Adrenal gland (tissue), 9 donors: ENCODE measurements at regions not wholly inside any gene's neighbourhood (a gene's known extent, or its start where the extent isn't known, plus 50 kb on each side); places are given as distances from the start of the nearest gene placed in this dataset.

ENCODE experiments used
- DNase-seq, 7 donors: peaks; one replicate each; pipeline ENCODE4 v3.0.0-alpha.2; 2019 to 2020
- H3K27ac ChIP-seq, 5 donors: fragments of 200-600 bp; sonication (generic) in 4 of 5; 1 replicate in 3 of 5; 2 replicates in 2 of 5; pipeline versions ENCODE4 v1.5.1 to v1.8.0; 2016 to 2020; ENCODE audit warnings: mild to moderate bottlenecking in 1 of 5
- H3K27me3 ChIP-seq: fragments of 200-600 bp; 2 replicates; pipeline ENCODE4 v1.8.0; 2021
- H3K36me3 ChIP-seq, 2 donors: fragments of 200-600 bp; replicated peaks in 1 of 2; 1 replicate in 1 of 2; 2 replicates in 1 of 2; pipeline versions ENCODE4 v1.5.1 to v1.8.0; 2018 to 2022
- H3K4me1 ChIP-seq, 2 donors: fragments of 200-600 bp; replicated peaks in 1 of 2; 1 replicate in 1 of 2; 2 replicates in 1 of 2; pipeline versions ENCODE4 v1.5.1 to v1.8.0; 2018 to 2021
- H3K4me3 ChIP-seq, 4 donors: fragments of 200-600 bp; sonication (generic) in 3 of 4; one replicate each; pipeline ENCODE4 v1.5.1; 2016 to 2018
- H3K9me3 ChIP-seq, 3 donors: fragments of 200-600 bp; sonication (generic) in 1 of 3; replicated peaks in 1 of 3; 1 replicate in 2 of 3; 2 replicates in 1 of 3; pipeline versions ENCODE4 v1.5.1 to v1.8.0; 2016 to 2021
- CTCF ChIP-seq, 6 experiments: fragments of 450-650 bp in 4 of 6; fragments of 200-600 bp in 2 of 6; sonication (generic) in 1 of 6; IDR thresholded peaks; 1 replicate in 5 of 6; 2 replicates in 1 of 6; pipeline versions ENCODE4 v1.5.1 to v1.8.0; 2016 to 2021; ENCODE audit warnings: antibody characterized with exemption in 6 of 6, mild to moderate bottlenecking in 2 of 6, moderate library complexity in 1 of 6
- POLR2A ChIP-seq, 2 donors: fragments of 450-650 bp; IDR thresholded peaks; one replicate each; pipeline ENCODE4 v1.6.1; 2017; ENCODE audit warnings: antibody characterized with exemption in 2 of 2, mild to moderate bottlenecking in 2 of 2, moderate library complexity in 1 of 2
- WGBS, 4 donors: extraction: QIAGEN DNeasy Blood & Tissue Kit in 2 of 4; methylation state at CpG; one replicate each; pipeline versions ENCODE4 v1.1.5 to v1.1.7; 2013 to 2017; 5-methylcytosine and 5-hydroxymethylcytosine counted together
- intact Hi-C, 2 donors: fragments of 100-400 bp; cut with DNase I; formaldehyde crosslinking; loops; one replicate each; pipeline versions ENCODE4 v1.14.1 to v1.15.0; 2022 to 2023
- donor health status: healthy with polysubstance abuse.
- donor health status: Bipolar disorder and iron deficiency.
- donor health status: DM: yes; HTN: yes; CAD: no.
- donor health status: DM: no; HTN: no; CAD: no.
- donor health status: DM: no; HTN: no; CAD: no.

DNA sequence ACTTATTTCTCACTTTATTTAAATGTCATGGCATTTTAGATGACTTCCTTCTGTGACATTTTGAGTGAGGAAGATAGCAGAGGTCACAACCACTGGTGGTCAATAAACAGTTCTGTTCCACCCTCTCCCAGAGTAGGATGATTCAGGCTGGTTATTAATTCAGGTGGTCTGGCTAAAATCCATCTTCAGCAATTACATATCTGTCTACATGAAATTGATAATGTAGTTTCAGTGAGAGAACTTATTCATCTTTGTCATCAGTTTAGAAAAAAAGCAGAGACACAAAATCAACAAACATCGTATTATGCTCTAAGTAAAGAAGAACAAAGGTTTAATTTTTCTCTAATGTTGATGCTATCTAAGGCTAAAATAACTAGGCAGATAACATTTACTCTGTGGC, 525.5 kb downstream of the TENT5A start:
- TF ChIP-seq CTCF (IDR thresholded peaks at IDR 0.05) (no peak), POLR2A (IDR thresholded peaks at IDR 0.05) (no peak)
- H3K27me3 ChIP-seq, result no peaks in the 10 kb centered on the region
- WGBS, 4 donors, result 59 to 79% (median 72%) methylated on average over 1 of the region's 1 CpG
- H3K4me3 ChIP-seq, result no peak overlapping the region
- H3K27ac ChIP-seq, result no peak overlapping the region
- no peaks in the 10 kb centered on the region for H3K36me3 ChIP-seq
- H3K9me3 ChIP-seq, result no peaks in the 10 kb centered on the region
- intact Hi-C loops, result no loop called here
- peaks cover 0 to 7% of the 10 kb centered on the region in 2 donors for H3K4me1 ChIP-seq
- no peak for DNase-seq

- H3K9me3 ChIP-seq, result no peaks in the 10 kb centered on the region
- no peaks in the 10 kb centered on the region for H3K27me3 ChIP-seq
- H3K27ac ChIP-seq, result no peak overlapping the region
- TF ChIP-seq POLR2A (IDR thresholded peaks at IDR 0.05), result no peak
- no peak for TF ChIP-seq CTCF (IDR thresholded peaks at IDR 0.05)
- DNase-seq, result no peak
- no peak overlapping the region for H3K4me3 ChIP-seq
- no peaks in the 10 kb centered on the region for H3K36me3 ChIP-seq
- intact Hi-C loops, result no loop called here
- WGBS, 4 donors, result 73 to 85% (median 76%) methylated on average over 3 of the region's 3 CpGs
- no peaks in the 10 kb centered on the region for H3K4me1 ChIP-seq
Measured at GRCh38 chr6:81216668-81217067, 535.8 kb downstream of the TENT5A start.

DNA sequence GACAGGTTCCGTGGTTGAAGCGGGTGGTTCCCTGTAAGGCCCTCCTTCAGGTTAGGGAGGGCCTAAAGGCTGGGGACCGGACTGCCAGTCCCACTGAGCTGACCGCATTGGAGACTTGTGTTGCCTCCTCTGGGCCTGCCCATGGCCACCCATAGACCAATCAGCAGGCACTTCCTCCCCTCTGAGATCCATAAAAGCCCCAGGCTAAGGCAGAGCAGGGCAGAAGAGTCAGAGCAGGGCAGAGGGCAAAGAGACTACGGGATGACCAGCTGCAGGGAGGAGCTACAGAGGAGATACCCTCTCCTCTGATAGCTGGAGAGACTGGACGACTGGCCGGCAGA, 537.4 kb downstream of the TENT5A start:
- intact Hi-C loops, result no loop called here
- Histone ChIP-seq H3K27ac (no peak overlapping the region), H3K4me1 (no peaks in the 10 kb centered on the region), H3K27me3 (no peaks in the 10 kb centered on the region), H3K4me3 (no peak overlapping the region), H3K36me3 (no peaks in the 10 kb centered on the region), H3K9me3 (no peaks in the 10 kb centered on the region)
- DNase-seq, result no peak
- 77 to 88% (median 81%) methylated on average over 4 to 7 of the region's 7 CpGs for WGBS, 4 donors
- TF ChIP-seq CTCF (IDR thresholded peaks at IDR 0.05) (no peak), POLR2A (IDR thresholded peaks at IDR 0.05) (no peak)

DNA sequence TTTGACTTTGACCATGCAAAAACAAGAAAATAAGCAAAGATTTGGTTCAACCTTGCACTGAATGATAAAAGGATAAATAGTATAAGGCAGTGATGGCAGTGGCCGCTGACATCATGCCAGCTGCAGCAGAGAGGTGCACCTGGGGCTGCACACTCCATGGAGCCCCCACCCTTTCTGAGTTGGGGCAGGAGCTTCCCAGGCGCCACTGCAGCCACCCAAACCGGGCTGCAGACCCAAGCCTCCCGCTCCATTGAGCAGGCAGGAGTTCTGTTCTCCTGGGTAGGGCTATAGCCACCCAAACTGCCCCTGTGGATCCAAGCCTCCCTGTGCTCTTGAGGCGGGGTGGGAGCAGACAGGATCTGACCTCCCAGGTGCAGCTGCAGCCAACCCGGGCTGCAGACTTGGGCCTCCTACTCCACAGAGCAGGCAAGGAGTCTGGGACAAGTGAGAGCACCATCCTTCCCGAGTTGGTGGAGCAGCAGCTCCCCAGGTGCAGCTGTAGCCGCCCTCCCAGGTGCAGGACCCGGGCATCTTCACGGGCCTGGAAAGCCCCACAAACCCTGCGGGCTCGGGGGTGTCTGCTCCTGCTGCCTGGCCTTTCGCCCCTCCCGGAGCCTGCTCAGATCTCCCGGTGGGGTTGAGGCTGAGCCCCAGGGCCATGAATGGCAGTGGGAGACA, 537.9 kb downstream of the TENT5A start:
- Histone ChIP-seq H3K9me3 (no peaks in the 10 kb centered on the region), H3K27me3 (no peaks in the 10 kb centered on the region), H3K36me3 (no peaks in the 10 kb centered on the region), H3K27ac (no peak overlapping the region), H3K4me3 (no peak overlapping the region), H3K4me1 (no peaks in the 10 kb centered on the region)
- intact Hi-C loops, result no loop called here
- DNase-seq, result no peak
- TF ChIP-seq CTCF (IDR thresholded peaks at IDR 0.05), result no peak
- 83 to 94% (median 87%) methylated on average over 6 to 15 of the region's 15 CpGs for WGBS, 4 donors
